GM19239 (cell line): ENCODE measurements at regions not wholly inside any gene's neighbourhood (a gene's known extent, or its start where the extent isn't known, plus 50 kb on each side); places are given as distances from the start of the nearest gene placed in this dataset.
"Not testable (repeated sequence)": the region's sequence is repeated elsewhere in the genome, so short reads cannot be mapped to it uniquely, and the experiment has no call there.

Source experiments
- DNase-seq: peaks from one replicate; pipeline ENCODE4 v3.0.0; 2011; ENCODE audit warnings: low spot score; ENCODE audit not compliant: insufficient read length
- FAIRE-seq: peaks from 2 replicates; lab custom pipeline; 2011; peaks lifted over from hg19 to GRCh38; lab: Jason Lieb, UNC

GRCh38 chr1:223996376-223996775 lies 117.5 kb upstream of the FBXO28 start:
- FAIRE-seq, DNase-seq: not testable (repeated sequence)

- DNase-seq (peak; percentile 61), FAIRE-seq (peak; percentile 87)
These were observed 121.3 kb upstream of the FBXO28 start for GRCh38 chr1:223992456-223993246.

- not testable (repeated sequence) for FAIRE-seq, DNase-seq
These were observed 122.5 kb upstream of the FBXO28 start for GRCh38 chr1:223991297-223991857.

GRCh38 chr1:223961985-223962384 lies 116.2 kb upstream of the TP53BP2 start:
- DNase-seq, FAIRE-seq: not testable (repeated sequence)

- not testable (repeated sequence) for DNase-seq, FAIRE-seq
These were observed 107.1 kb upstream of the TP53BP2 start for GRCh38 chr1:223952801-223953200.

- FAIRE-seq, DNase-seq: not testable (repeated sequence)
These were observed 105.8 kb upstream of the TP53BP2 start for GRCh38 chr1:223951551-223951950.

GRCh38 chr1:223949944-223950343 lies 104.2 kb upstream of the TP53BP2 start:
- not testable (repeated sequence) for FAIRE-seq, DNase-seq

GRCh38 chr1:223948041-223948440 lies 102.3 kb upstream of the TP53BP2 start:
- FAIRE-seq = not testable (repeated sequence)

GRCh38 chr1:223936592-223936991 lies 90.8 kb upstream of the TP53BP2 start:
- DNase-seq, FAIRE-seq: not testable (repeated sequence)

More at GRCh38 chr1:223948041-223948440, 102.3 kb upstream of the TP53BP2 start:
- not testable (repeated sequence) for DNase-seq

- not testable (repeated sequence) for DNase-seq, FAIRE-seq
These were observed 85.7 kb upstream of the TP53BP2 start for GRCh38 chr1:223931476-223931875.

GRCh38 chr1:223920805-223921204 lies 75.1 kb upstream of the TP53BP2 start:
- not testable (repeated sequence) for FAIRE-seq, DNase-seq

- not testable (repeated sequence) for FAIRE-seq
These were observed 69.7 kb upstream of the TP53BP2 start for GRCh38 chr1:223915476-223915875.

GRCh38 chr1:223913715-223914114 lies 68.0 kb upstream of the TP53BP2 start:
- FAIRE-seq, DNase-seq: not testable (repeated sequence)

More at GRCh38 chr1:223915476-223915875, 69.7 kb upstream of the TP53BP2 start:
- not testable (repeated sequence) for DNase-seq

- not testable (repeated sequence) for DNase-seq, FAIRE-seq
These were observed 62.3 kb upstream of the TP53BP2 start for GRCh38 chr1:223907943-223908587.

GRCh38 chr1:223903221-223903620 lies 57.5 kb upstream of the TP53BP2 start:
- not testable (repeated sequence) for FAIRE-seq, DNase-seq

- FAIRE-seq, DNase-seq: not testable (repeated sequence)
These were observed 54.0 kb upstream of the TP53BP2 start for GRCh38 chr1:223899775-223900174.

GRCh38 chr1:223897097-223897496 lies 51.4 kb upstream of the TP53BP2 start:
- not testable (repeated sequence) for FAIRE-seq, DNase-seq

GRCh38 chr1:223895950-223896349 lies 50.2 kb upstream of the TP53BP2 start:
- not testable (repeated sequence) for FAIRE-seq

More at GRCh38 chr1:223895950-223896349, 50.2 kb upstream of the TP53BP2 start:
- not testable (repeated sequence) for DNase-seq
